GM19467 (cell line): ENCODE measurements at regions not wholly inside any gene's neighbourhood (a gene's known extent, or its start where the extent isn't known, plus 50 kb on each side); places are given as distances from the start of the nearest gene placed in this dataset.
"Not testable (repeated sequence)": the region's sequence is repeated elsewhere in the genome, so short reads cannot be mapped to it uniquely, and the experiment has no call there.

Experiments used
- ATAC-seq: cut with Tn5 transposase; IDR thresholded peaks from one replicate; pipeline ENCODE4 v1.9.1; 2021; ENCODE audit warnings: mild to moderate bottlenecking, moderate library complexity; ENCODE audit not compliant: unreplicated experiment

GRCh38 chr2:176565641-176566323 is 296.5 kb downstream of the MTX2 start:
- ATAC-seq, result no peak

GRCh38 chr2:176566496-176566895 is 297.3 kb downstream of the MTX2 start:
- no peak for ATAC-seq

GRCh38 chr2:176566961-176567360 is 297.7 kb downstream of the MTX2 start:
- ATAC-seq, result no peak

GRCh38 chr2:176567361-176567760 is 298.1 kb downstream of the MTX2 start:
- no peak for ATAC-seq

- ATAC-seq, result no peak
Observed at GRCh38 chr2:176569574-176569973, 300.3 kb downstream of the MTX2 start.

- no peak for ATAC-seq
Observed at GRCh38 chr2:176573612-176574483, 304.6 kb downstream of the MTX2 start.

GRCh38 chr2:176574484-176575236 is 305.4 kb downstream of the MTX2 start:
- no peak for ATAC-seq

- no peak for ATAC-seq
Observed at GRCh38 chr2:176575237-176575744, 306.0 kb downstream of the MTX2 start.

GRCh38 chr2:176577054-176577453 is 307.8 kb downstream of the MTX2 start:
- ATAC-seq, result no peak

GRCh38 chr2:176578292-176578691 is 309.1 kb downstream of the MTX2 start:
- ATAC-seq, result not testable (repeated sequence)

- no peak for ATAC-seq
Observed at GRCh38 chr2:176579608-176580007, 310.4 kb downstream of the MTX2 start.

- ATAC-seq, result no peak
Observed at GRCh38 chr2:176581557-176582165, 312.4 kb downstream of the MTX2 start.

- ATAC-seq, result no peak
Observed at GRCh38 chr2:176582176-176582575, 312.9 kb downstream of the MTX2 start.

- ATAC-seq, result no peak
Observed at GRCh38 chr2:176582990-176583481, 313.8 kb downstream of the MTX2 start.

- no peak for ATAC-seq
Observed at GRCh38 chr2:176583607-176584006, 314.4 kb downstream of the MTX2 start.

GRCh38 chr2:176584333-176584732 is 315.1 kb downstream of the MTX2 start:
- no peak for ATAC-seq

- no peak for ATAC-seq
Observed at GRCh38 chr2:176585291-176585690, 316.0 kb downstream of the MTX2 start.

- no peak for ATAC-seq
Observed at GRCh38 chr2:176585791-176586190, 316.5 kb downstream of the MTX2 start.

GRCh38 chr2:176589287-176589686 is 320.0 kb downstream of the MTX2 start:
- ATAC-seq, result no peak

- no peak for ATAC-seq
Observed at GRCh38 chr2:176589825-176590440, 320.7 kb downstream of the MTX2 start.
